IPS DF 4.7 (cell line): ENCODE measurements at regions not wholly inside any gene's neighbourhood (a gene's known extent, or its start where the extent isn't known, plus 50 kb on each side); places are given as distances from the start of the nearest gene placed in this dataset.

Source experiments
- DNase-seq: peaks from one replicate; pipeline ENCODE4 v3.0.0-alpha.2; 2013; ENCODE audit warnings: low spot score; ENCODE audit errors: extremely low read depth

DNA sequence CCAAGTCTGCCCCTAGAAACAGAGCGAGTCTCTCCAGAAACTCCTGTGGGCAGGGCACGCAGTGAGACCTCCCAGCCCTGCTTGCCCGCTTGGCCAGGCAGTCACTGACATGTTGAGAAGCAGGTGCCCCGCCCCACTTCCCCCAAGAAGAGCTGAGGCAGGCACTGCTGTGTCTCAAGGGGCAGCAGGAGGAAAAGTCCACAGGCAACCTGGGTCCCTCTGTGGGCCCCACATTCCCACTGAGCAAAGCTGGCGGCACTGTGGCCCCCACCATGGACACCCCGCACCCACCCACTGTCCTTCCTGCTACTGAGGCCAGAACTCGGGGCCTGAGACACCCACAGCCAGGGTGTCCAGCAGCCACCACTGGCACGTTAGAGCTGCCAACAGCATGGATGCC is 137.3 kb upstream of the NKX1-1 start:
- no peak for DNase-seq

DNA sequence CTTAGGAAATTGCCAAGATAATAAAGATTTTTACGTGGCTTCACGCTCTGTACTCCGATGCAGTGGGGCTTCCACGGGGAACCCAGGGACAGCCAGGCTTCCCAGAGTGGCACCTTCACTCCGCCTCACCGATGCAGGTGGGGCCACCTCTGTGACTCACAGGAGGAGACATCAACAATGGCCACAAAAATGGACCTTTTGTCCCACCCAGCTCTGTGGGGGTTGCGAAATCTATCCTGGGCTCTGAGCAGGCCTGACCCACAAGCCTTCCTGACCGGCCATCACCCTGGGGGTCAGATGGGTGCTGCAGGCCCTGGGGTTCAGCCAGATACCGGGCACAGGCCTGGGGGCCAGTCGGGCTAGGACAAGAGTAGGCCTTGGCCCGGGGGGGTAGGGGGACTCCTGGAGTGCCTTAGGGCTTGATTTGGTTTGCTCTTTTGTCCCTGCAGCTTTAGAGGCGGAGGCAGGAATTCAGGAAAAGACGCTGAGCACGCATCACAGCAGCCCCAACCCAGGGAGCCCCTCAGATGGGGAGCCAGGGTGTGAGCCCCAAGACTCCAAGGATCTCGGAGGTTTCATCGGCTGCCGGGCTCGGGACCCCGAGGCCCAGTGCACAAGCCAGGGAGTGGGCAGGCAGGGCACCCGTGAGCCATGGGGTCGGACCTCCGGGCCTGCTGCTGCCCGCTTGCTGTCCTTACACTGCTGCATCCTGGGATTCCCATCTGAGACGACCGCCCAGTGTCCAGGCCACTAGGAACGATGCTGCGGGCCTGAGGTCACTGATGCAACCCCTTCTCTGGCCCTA is 136.5 kb upstream of the NKX1-1 start:
- DNase-seq: no peak

DNA sequence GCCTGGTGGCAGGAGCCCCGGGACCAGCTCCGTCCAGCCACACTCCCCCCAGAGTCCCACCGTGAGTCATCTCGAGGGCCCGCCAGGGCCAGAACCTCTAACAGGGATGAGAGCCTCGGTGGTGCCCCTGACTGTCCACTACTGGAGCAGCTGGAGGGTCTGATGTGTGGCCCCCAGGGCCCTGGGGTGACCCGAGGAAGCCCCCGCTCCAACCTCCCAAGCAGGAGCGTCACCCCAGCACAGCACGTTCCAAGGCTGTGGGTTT is 135.9 kb upstream of the NKX1-1 start:
- DNase-seq: no peak

DNA sequence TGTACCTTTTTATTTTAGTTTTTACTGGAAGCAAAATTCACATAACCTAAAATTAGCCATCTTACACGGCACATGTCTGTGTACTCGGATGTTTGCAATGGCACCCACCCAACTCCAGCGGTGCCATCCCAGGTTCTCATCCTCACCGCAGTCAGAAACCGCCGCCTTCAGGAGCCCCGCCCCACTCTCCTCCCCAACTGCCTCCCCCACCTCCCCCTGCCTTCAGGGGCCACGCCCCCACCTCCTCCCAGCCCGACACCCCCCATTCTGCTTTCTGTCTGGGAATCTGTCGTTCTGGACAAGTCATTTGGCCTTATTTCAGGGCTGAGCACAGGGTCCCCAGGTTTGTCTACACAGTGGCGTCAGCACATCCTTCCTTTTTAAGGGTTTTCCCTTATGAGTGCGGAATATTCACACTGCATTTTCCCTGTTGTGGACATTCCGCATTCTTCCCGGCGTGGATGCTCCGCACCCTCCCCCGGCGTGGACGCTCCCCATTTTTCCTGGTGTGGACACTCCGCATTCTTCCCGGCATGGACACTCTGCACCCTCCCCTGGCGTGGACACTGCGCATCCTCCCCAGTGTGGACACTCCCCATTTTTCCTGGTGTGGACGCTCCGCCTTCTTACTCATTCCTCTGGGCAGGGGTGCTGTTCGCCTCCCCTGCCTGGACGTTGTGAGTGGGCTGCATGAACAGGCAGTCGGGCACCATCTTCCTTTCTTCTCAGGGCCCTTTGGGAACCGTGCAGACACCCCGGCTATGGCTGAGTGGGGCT is 135.4 kb upstream of the NKX1-1 start:
- no peak for DNase-seq

DNA sequence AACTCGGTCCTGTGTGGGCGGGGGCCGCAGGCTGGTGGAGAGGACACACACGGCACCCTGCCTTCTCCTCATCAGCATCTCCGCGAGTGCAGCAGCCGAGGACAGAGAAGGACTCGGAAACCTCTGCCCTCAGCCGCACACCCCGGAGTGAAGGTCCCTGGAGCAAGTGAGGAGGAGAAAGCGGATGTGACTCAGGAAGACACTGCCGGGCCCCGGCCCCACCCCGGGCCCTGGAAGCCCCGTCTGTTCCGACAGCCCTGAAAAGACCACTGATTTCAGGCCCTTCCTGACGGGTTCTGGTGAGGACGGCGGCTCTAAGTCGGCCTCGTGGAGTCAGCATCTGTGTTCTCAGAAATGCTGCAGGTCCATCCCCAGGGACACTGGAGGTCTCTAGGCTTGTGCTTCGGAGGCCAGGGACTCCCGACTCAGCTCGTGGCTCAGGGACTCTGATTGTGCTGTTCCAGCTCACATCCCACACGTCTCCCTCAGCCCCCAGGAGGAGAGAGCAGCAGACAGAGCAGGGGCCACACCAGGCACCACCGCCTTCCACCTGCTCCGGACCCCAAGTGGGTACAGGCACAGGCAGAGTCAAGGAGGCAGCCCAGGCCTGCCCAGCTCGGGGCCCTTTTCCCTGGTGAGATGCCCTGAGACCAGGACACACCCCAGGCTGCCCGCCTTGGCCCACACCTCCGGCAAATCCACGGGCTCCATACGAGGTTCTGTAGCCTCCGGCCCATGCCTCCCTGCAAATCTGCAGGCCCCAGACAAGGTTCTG is 134.5 kb upstream of the NKX1-1 start:
- DNase-seq: no peak

DNA sequence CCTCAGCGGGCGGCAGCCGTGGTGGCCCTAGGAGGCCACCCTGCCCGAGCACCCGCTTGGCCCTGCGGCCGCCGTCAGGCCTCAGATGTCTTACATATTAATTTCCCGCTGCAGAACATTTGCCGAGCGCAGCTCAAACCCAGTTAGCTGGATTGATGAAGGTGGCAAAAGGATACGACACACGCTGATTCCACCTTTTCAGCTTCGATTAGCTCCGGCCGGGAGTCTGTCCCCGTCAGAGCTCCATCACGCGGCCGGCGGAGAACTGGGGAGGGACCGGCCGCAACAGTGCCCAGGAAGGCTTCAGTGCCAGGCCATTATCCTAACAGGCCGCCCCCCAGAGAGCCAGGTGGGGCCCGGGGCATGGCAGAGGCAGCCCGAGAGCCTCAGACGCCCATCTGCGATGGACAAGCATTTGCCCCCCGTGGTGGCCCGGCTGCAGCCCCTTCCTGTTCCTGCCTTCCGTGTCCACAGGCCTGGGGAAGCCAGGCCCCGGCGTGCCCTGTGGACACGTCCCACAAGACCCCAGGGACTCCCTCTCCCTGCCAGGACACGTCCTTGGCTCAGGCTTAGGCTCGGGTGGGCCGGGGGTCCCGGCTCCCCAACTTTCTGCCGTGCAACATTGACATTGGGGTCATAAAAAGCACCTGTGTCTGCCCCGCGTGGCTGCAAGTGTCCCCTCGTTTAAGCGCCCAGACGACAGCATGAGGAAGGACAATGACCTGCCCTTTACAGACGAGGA is 133.8 kb upstream of the NKX1-1 start:
- no peak for DNase-seq

DNA sequence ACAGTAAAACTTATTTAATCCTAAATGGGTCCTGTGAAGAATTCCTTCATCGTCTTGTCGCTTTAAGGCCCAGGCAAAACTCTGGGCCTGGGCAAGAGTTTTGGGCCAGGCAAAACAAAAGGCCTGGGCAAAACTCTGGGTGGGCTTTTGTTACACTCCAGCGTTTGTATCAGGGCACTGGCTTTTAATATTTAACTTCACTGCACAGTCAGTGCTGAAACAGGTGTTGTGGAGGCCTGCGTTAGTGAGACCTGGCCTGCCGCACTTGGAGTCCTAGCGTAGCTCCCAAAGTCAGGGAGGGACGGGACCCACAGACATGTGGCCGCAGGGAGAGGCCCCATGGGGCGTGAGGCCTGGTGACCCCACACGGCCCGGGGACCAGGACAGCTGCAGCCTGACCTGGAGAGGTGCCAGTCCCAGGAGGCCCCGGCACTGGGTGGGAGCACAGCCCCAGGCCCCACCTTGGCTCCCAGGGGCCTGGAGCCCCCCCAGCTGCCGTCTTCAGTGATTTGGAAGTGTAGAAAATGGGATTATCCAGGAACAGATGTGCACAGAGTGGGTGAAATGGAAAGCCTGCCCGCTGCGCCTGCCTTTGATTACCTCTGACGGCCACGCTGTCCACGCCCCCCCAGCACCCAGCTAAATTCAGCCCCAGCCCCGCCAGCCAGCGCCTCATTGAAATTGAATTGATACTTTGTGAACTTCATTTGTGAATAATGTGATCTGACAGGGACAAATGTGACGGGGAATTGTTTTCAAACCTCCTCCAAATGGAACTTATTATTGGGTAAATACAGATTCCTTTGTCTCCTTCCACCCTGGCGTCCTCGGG is 132.9 kb upstream of the NKX1-1 start:
- no peak for DNase-seq

DNA sequence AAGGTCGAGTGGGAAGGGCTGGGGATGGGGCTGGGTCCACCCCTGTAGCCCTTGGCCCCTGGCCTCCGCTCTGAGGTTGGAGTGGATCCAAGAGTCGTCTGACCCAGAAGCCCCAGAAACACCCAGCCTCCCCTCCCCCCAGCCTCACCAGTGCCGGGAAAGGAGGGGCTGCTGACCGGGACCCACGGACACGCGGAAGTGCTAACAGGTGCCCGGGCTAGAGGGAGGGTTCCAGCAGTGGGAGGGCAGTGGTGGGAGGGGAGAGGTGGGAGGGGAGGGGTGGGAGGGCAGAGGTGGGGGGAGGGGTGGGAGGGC is 131.8 kb upstream of the NKX1-1 start:
- no peak for DNase-seq

DNA sequence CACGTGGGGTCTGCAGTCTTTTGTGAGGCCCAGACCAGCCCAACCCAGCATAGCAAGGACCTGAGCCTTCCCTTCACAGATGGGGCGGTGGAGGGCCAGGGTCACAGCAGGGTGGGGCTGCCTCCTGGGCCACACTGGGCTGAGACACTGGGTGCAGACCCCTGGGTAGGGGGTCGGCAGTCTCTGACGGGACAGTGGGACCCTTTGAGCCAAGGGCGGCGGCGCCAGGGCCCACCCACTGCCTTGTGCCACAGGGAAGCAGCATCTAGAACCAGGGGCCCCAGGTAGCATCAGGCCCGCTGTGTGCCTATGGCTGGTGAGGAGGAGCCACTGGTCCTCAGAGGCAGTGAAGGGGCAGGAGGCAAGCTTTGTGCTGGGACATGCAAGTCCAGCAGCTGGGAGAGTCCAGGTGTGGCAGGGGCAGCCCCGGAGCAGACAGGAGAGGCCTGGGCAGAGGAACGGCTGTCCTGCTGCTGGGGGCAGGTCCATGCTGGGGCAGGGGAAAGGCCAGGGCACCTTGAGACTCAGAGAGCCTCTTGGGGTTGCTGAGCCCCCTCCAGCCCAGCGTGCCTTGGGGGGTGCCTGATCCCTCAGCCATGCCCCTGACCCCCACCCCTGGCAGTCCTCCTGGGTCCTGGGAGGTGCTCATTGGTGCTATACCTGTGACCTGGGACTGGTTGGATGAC is 131.3 kb upstream of the NKX1-1 start:
- DNase-seq: no peak

DNA sequence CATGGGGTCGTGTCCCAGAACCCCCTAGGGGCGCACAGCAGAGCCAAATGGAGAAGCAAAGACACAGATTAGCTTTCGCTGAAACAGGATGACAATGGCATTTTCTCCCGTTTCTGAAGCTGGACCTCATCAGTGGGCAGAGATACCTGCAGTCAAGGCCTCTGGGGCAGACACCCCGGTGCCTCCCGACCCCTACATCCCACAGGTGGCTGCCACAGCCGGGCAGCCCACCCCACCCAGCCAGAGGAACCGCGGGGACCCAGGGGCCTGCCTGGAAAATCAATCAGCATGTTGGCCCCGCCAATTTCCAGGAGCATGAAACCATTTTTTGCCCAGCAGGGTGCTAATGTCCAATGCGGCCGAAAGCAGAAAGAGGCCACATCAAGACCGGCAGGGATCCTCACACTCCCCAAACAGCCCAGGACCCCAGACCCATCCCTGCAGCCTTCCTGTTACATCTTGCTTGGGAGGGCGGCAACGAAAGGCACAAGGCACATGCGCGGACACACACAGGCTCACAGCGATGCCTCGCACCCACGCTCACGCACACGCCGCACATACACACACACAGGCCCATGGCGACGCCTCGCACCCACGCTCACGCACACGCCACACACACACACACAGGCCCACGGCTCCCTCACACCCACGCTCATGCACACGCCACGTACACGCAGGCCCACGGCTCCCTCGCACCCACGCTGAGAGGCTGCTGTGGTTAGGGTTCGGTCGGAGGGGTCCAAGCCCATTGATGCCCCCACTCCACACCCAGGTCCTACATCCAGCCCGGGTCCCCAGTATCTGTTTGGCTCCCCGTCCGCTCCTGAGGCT is 130.6 kb upstream of the NKX1-1 start:
- DNase-seq: no peak

DNA sequence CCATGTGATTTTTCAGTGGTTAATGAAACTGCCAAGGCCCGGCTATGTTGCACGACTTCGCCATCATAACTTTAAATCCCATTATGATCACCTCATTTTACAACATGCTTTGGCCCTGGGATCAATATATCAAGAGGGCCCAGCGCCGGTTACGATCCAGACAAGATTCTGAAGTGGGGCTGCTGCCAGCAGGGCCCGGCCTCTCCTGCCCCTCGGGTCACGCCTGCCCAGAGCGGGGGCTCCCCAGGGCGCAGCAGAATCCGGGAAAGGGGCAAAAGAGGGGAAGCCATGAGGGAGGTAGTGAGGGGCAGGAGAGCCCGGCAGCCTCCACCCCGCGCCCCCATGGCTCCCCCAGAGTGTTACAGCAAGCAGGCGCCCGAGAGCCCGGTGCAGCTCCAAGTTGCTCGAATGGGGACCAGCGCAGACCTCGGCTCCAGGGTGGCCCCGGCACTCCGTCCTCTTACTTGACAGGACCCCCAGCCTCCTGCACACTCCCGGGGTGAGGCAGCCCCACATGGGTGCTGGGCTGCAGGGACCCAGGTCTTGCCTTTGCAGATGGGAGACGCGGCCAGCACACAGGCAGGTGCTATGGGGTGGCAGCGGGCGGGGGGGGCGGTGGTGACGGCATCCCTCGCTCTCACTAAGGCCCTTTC is 129.8 kb upstream of the NKX1-1 start:
- no peak for DNase-seq

DNA sequence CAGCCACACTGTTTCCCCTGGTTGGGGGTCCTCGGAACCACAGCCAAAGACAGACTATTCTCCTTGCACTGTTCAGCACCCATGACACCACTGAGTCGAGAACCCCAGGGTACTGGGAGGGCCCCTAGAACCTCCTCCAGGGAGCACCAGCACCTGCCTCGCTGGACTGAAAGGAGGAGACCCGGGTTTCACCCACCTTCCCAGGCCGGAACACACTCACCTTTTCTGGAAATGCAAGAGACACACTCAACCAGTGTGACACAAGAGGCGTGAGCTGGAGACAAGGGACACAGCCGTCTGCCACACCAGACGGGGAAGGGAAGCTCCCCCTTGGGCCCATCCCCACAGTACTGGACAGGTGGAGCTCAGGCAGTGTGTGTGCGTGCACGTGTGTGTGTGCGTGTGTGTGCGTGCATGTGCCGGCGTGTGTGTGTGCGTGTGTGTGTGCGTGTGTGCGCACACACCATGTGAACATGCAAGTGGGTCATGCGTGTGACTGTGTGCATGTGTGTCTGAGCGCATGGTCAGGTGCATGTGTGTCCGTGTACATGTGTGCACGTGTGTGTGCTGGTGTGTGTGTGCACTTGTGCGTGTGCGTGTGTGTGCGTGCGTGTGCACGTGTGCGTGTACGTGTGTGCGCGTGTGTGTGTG is 128.8 kb upstream of the NKX1-1 start:
- no peak for DNase-seq

DNA sequence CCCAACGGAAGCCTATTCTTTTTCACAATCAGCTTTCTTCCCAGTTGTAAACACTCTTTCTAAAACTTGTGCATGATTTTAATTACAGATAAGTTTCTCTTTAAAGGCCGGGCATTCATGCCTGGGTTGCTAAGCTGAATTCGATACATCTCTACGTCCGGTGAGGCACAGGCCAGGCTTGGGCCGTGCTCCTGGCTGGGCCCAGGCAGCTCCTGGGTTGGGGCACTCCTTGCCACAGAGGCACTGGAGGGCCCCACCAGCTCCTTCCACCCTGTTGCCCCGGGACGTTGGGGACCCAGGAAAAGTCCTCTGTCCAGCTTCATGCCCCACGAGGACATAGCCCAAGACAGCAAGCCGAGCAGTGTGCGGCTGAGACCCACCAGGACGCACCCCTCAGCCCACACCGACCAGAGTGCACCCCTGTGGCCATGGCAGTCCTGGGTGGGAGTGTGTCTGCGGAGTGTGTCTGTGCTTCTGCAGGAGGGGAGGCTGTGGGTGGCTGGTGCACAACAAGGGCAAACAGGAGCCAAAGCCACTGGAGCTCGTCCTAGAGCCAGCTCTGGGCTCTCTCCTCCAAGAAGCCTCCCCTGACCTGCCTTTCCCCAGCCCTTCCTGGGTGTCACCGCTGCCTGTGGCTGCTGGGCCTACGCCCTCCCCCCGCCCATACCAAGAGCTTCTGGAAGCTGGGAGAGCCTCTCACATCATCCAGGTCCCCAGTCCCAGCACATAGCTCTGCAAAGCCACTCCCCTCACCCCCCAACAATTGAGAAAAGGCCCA is 128.0 kb upstream of the NKX1-1 start:
- DNase-seq: no peak

DNA sequence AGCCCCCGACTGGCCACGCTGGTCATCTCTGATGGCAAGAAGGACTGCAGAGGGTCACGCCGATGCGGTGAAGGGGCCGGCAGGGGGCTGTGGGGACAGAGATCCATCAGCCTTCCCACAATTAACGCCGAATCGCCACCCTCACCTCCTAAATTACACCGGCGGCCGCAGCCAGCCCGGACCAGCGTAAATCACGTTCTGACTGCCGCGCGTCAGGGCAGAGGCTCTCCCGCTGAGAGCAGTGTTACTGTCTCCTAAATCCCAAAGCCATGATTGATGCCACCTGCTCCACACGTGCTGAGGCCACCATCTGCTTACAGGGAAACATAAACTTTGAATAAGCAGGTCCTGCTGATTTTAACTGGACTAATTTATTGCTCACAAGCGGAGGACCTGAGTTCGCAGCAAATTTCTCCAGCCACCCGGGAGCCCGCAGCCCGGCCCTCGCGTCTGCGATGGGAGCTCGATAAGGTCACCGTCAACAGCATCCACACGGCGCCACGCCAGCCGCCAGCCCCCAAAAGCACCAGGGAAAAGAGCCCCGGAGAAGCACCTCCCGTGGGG is 127.3 kb upstream of the NKX1-1 start:
- no peak for DNase-seq

DNA sequence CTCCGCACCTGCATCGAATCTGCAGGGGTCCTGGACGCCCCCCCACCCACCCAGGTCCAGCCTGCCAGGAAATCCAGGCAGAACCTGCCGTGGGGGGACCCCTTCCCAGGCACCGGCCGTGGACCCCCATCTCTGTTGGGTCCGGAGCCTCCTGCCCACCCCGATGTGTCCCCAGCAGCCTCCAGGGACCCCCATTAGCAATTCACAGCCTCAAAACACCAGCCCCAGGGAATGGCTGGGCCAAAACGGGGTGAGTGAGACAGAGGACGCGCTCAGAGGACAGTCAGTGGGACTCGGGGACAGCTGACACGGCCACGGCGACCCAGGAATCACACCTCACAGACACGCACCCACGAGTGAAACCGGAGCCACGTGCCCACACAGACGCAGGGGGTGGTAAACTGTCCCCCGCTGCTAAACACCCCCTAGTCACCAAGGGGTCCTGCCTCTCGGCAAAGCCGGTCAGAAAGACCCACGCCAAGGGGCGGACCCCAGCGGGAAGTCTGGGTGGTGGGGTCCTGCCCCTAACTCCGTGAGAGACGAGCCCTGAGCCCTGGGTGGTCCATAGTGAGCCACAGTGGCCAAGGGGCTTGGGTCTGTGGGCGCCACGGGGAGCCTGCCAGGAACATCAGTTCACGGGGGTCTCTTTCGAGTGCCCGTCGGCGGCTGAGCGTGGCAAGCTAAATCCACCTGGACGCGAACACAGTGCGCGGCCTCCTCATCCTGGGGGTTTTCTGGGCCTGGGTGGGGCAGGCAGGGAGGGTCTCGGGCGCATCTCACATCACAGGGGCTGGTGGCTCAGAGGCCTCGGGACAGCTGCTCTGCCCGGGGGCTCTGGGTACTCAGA is 126.5 kb upstream of the NKX1-1 start:
- DNase-seq: no peak
